ENCODE measurements at regions not wholly inside any gene's neighbourhood (a gene's known extent, or its start where the extent isn't known, plus 50 kb on each side); places are given as distances from the start of the nearest gene placed in this dataset.
"Not testable (repeated sequence)": the region's sequence is repeated elsewhere in the genome, so short reads cannot be mapped to it uniquely, and the experiment has no call there.

GRCh38 chr11:13208921-13209320 lies 68.7 kb upstream of the BMAL1 start:
- no peak for ATAC-seq (ENCODE audit: low read depth in 2 of 2)
- Histone ChIP-seq H3K27ac (ENCODE audit: insufficient read depth, low read length, poor library complexity, severe bottlenecking) (no peak overlapping the region), H3K9me3 (ENCODE audit: control insufficient read depth in 2 of 2, low read length in 2 of 2) (no peaks in the 10 kb centered on the region), H3K27me3 (ENCODE audit: control insufficient read depth, insufficient read depth, low read length) (peaks cover 2% of the 10 kb centered on the region), H3K4me1 (ENCODE audit: control insufficient read depth, insufficient read depth, low read length, poor library complexity, severe bottlenecking) (peaks cover 14% of the 10 kb centered on the region), H3K36me3 (ENCODE audit: control insufficient read depth, insufficient read depth, low read length) (no peaks in the 10 kb centered on the region), H3K4me3 (ENCODE audit: low read depth, low read length) (no peak overlapping the region)
- H3K4me1 Mint-ChIP-seq = peaks cover 6 to 28% (median 15%) of the 10 kb centered on the region in 4 donors
- no peaks in the 10 kb centered on the region for H3K27me3 Mint-ChIP-seq
- H3K36me3 Mint-ChIP-seq = no peaks in the 10 kb centered on the region
- H3K9me3 Mint-ChIP-seq = no peaks in the 10 kb centered on the region
- H3K4me3 Mint-ChIP-seq = peak overlapping the region in 2 of 4 donors; percentile 15 to 51
- peak overlapping the region; percentile 34 to 68 (median 48) for H3K27ac Mint-ChIP-seq
- no peak for DNase-seq

- Mint-ChIP-seq H3K4me1 (peaks cover 6 to 28% (median 15%) of the 10 kb centered on the region in 4 donors), H3K27ac (peak overlapping the region; percentile 34 to 68 (median 48)), H3K9me3 (no peaks in the 10 kb centered on the region), H3K27me3 (no peaks in the 10 kb centered on the region), H3K4me3 (peak overlapping the region in 2 of 4 donors; percentile 15 to 51), H3K36me3 (no peaks in the 10 kb centered on the region)
- no peaks in the 10 kb centered on the region for H3K9me3 ChIP-seq (ENCODE audit: control insufficient read depth in 2 of 2, low read length in 2 of 2)
- peaks cover 2% of the 10 kb centered on the region for H3K27me3 ChIP-seq (ENCODE audit: control insufficient read depth, insufficient read depth, low read length)
- no peaks in the 10 kb centered on the region for H3K36me3 ChIP-seq (ENCODE audit: control insufficient read depth, insufficient read depth, low read length)
- H3K4me3 ChIP-seq (ENCODE audit: low read depth, low read length) = no peak overlapping the region
- H3K27ac ChIP-seq (ENCODE audit: insufficient read depth, low read length, poor library complexity, severe bottlenecking) = no peak overlapping the region
- no peak for DNase-seq
- H3K4me1 ChIP-seq (ENCODE audit: control insufficient read depth, insufficient read depth, low read length, poor library complexity, severe bottlenecking) = peaks cover 14% of the 10 kb centered on the region
- no peak for ATAC-seq (ENCODE audit: low read depth in 2 of 2)
Observed at GRCh38 chr11:13209379-13209778, 68.2 kb upstream of the BMAL1 start.

GRCh38 chr11:13210424-13210823 lies 67.2 kb upstream of the BMAL1 start:
- no peak overlapping the region for H3K4me3 Mint-ChIP-seq
- H3K36me3 Mint-ChIP-seq = no peaks in the 10 kb centered on the region
- H3K36me3 ChIP-seq (ENCODE audit: control insufficient read depth, insufficient read depth, low read length) = no peaks in the 10 kb centered on the region
- no peaks in the 10 kb centered on the region for H3K27me3 Mint-ChIP-seq
- peaks cover 6 to 28% (median 13%) of the 10 kb centered on the region in 4 donors for H3K4me1 Mint-ChIP-seq
- no peaks in the 10 kb centered on the region for H3K9me3 ChIP-seq (ENCODE audit: control insufficient read depth in 2 of 2, low read length in 2 of 2)
- no peak overlapping the region for H3K27ac Mint-ChIP-seq
- H3K27ac ChIP-seq (ENCODE audit: insufficient read depth, low read length, poor library complexity, severe bottlenecking) = no peak overlapping the region
- no peak overlapping the region for H3K4me3 ChIP-seq (ENCODE audit: low read depth, low read length)
- ATAC-seq (ENCODE audit: low read depth in 2 of 2) (no peak), DNase-seq (peak in 2 of 3 donors; percentile 14 to 43)
- H3K9me3 Mint-ChIP-seq = no peaks in the 10 kb centered on the region
- peaks cover 14% of the 10 kb centered on the region for H3K4me1 ChIP-seq (ENCODE audit: control insufficient read depth, insufficient read depth, low read length, poor library complexity, severe bottlenecking)
- H3K27me3 ChIP-seq (ENCODE audit: control insufficient read depth, insufficient read depth, low read length) = peaks cover 2% of the 10 kb centered on the region

GRCh38 chr11:13214276-13214675 lies 63.3 kb upstream of the BMAL1 start:
- Histone ChIP-seq H3K9me3 (ENCODE audit: control insufficient read depth in 2 of 2, low read length in 2 of 2) (no peaks in the 10 kb centered on the region), H3K4me1 (ENCODE audit: control insufficient read depth, insufficient read depth, low read length, poor library complexity, severe bottlenecking) (no peaks in the 10 kb centered on the region), H3K27ac (ENCODE audit: insufficient read depth, low read length, poor library complexity, severe bottlenecking) (no peak overlapping the region), H3K27me3 (ENCODE audit: control insufficient read depth, insufficient read depth, low read length) (peaks cover 2% of the 10 kb centered on the region), H3K36me3 (ENCODE audit: control insufficient read depth, insufficient read depth, low read length) (no peaks in the 10 kb centered on the region), H3K4me3 (ENCODE audit: low read depth, low read length) (no peak overlapping the region)
- DNase-seq (no peak), ATAC-seq (ENCODE audit: low read depth in 2 of 2) (no peak)
- Mint-ChIP-seq H3K4me3 (peak overlapping the region in 1 of 4 donors; percentile 77), H3K27ac (no peak overlapping the region), H3K27me3 (peaks cover 2% of the 10 kb centered on the region), H3K36me3 (no peaks in the 10 kb centered on the region), H3K4me1 (peaks cover 0 to 2% (median 0%) of the 10 kb centered on the region in 4 donors), H3K9me3 (no peaks in the 10 kb centered on the region)

- ATAC-seq (ENCODE audit: low read depth in 2 of 2) (no peak), DNase-seq (no peak)
- Histone ChIP-seq H3K27ac (ENCODE audit: insufficient read depth, low read length, poor library complexity, severe bottlenecking) (no peak overlapping the region), H3K9me3 (ENCODE audit: control insufficient read depth in 2 of 2, low read length in 2 of 2) (no peaks in the 10 kb centered on the region), H3K4me3 (ENCODE audit: low read depth, low read length) (no peak overlapping the region), H3K36me3 (ENCODE audit: control insufficient read depth, insufficient read depth, low read length) (no peaks in the 10 kb centered on the region), H3K27me3 (ENCODE audit: control insufficient read depth, insufficient read depth, low read length) (peaks cover 2% of the 10 kb centered on the region), H3K4me1 (ENCODE audit: control insufficient read depth, insufficient read depth, low read length, poor library complexity, severe bottlenecking) (no peaks in the 10 kb centered on the region)
- no peak overlapping the region for H3K27ac Mint-ChIP-seq
- H3K4me3 Mint-ChIP-seq = no peak overlapping the region
- no peaks in the 10 kb centered on the region for H3K36me3 Mint-ChIP-seq
- no peaks in the 10 kb centered on the region for H3K4me1 Mint-ChIP-seq
- no peaks in the 10 kb centered on the region for H3K9me3 Mint-ChIP-seq
- peaks cover 5% of the 10 kb centered on the region for H3K27me3 Mint-ChIP-seq
Observed at GRCh38 chr11:13215149-13215548, 62.4 kb upstream of the BMAL1 start.

GRCh38 chr11:13216019-13216710 lies 61.4 kb upstream of the BMAL1 start:
- H3K4me3 ChIP-seq (ENCODE audit: low read depth, low read length) = no peak overlapping the region
- no peak overlapping the region for H3K4me3 Mint-ChIP-seq
- H3K36me3 ChIP-seq (ENCODE audit: control insufficient read depth, insufficient read depth, low read length) = no peaks in the 10 kb centered on the region
- ATAC-seq (ENCODE audit: low read depth in 2 of 2) (peak in 1 of 2 donors; percentile 34), DNase-seq (no peak)
- H3K27ac Mint-ChIP-seq = no peak overlapping the region
- no peaks in the 10 kb centered on the region for H3K4me1 ChIP-seq (ENCODE audit: control insufficient read depth, insufficient read depth, low read length, poor library complexity, severe bottlenecking)
- H3K9me3 ChIP-seq (ENCODE audit: control insufficient read depth in 2 of 2, low read length in 2 of 2) = no peaks in the 10 kb centered on the region
- no peaks in the 10 kb centered on the region for H3K4me1 Mint-ChIP-seq
- peaks cover 2% of the 10 kb centered on the region for H3K27me3 ChIP-seq (ENCODE audit: control insufficient read depth, insufficient read depth, low read length)
- no peaks in the 10 kb centered on the region for H3K36me3 Mint-ChIP-seq
- no peak overlapping the region for H3K27ac ChIP-seq (ENCODE audit: insufficient read depth, low read length, poor library complexity, severe bottlenecking)
- peaks cover 10% of the 10 kb centered on the region for H3K27me3 Mint-ChIP-seq
- no peaks in the 10 kb centered on the region for H3K9me3 Mint-ChIP-seq

- H3K9me3 Mint-ChIP-seq = no peaks in the 10 kb centered on the region
- H3K9me3 ChIP-seq (ENCODE audit: control insufficient read depth in 2 of 2, low read length in 2 of 2) = no peaks in the 10 kb centered on the region
- H3K4me1 ChIP-seq (ENCODE audit: control insufficient read depth, insufficient read depth, low read length, poor library complexity, severe bottlenecking) = no peaks in the 10 kb centered on the region
- no peak overlapping the region for H3K4me3 Mint-ChIP-seq
- ATAC-seq (ENCODE audit: low read depth in 2 of 2) (no peak), DNase-seq (no peak)
- H3K36me3 ChIP-seq (ENCODE audit: control insufficient read depth, insufficient read depth, low read length) = no peaks in the 10 kb centered on the region
- H3K4me3 ChIP-seq (ENCODE audit: low read depth, low read length) = no peak overlapping the region
- no peak overlapping the region for H3K27ac ChIP-seq (ENCODE audit: insufficient read depth, low read length, poor library complexity, severe bottlenecking)
- no peak overlapping the region for H3K27ac Mint-ChIP-seq
- H3K36me3 Mint-ChIP-seq = no peaks in the 10 kb centered on the region
- H3K27me3 Mint-ChIP-seq = peaks cover 10% of the 10 kb centered on the region
- no peaks in the 10 kb centered on the region for H3K4me1 Mint-ChIP-seq
- H3K27me3 ChIP-seq (ENCODE audit: control insufficient read depth, insufficient read depth, low read length) = peaks cover 2% of the 10 kb centered on the region
Observed at GRCh38 chr11:13216711-13217075, 60.9 kb upstream of the BMAL1 start.

- not testable (repeated sequence) for H3K9me3 ChIP-seq (ENCODE audit: control insufficient read depth in 2 of 2, low read length in 2 of 2); H3K4me3 Mint-ChIP-seq; H3K4me1 Mint-ChIP-seq; H3K27ac ChIP-seq (ENCODE audit: insufficient read depth, low read length, poor library complexity, severe bottlenecking); H3K27ac Mint-ChIP-seq; H3K4me3 ChIP-seq (ENCODE audit: low read depth, low read length); DNase-seq; H3K9me3 Mint-ChIP-seq; H3K36me3 ChIP-seq (ENCODE audit: control insufficient read depth, insufficient read depth, low read length); H3K27me3 ChIP-seq (ENCODE audit: control insufficient read depth, insufficient read depth, low read length); H3K36me3 Mint-ChIP-seq; ATAC-seq (ENCODE audit: low read depth in 2 of 2); H3K4me1 ChIP-seq (ENCODE audit: control insufficient read depth, insufficient read depth, low read length, poor library complexity, severe bottlenecking)
- H3K27me3 Mint-ChIP-seq = peaks cover 10% of the 10 kb centered on the region
Observed at GRCh38 chr11:13218685-13219084, 58.9 kb upstream of the BMAL1 start.

Data from CD4-positive, CD25-positive, alpha-beta regulatory T cell (primary cell).